Lung (tissue), 11 donors: ENCODE measurements at regions not wholly inside any gene's neighbourhood (a gene's known extent, or its start where the extent isn't known, plus 50 kb on each side); places are given as distances from the start of the nearest gene placed in this dataset.
"Not testable (repeated sequence)": the region's sequence is repeated elsewhere in the genome, so short reads cannot be mapped to it uniquely, and the experiment has no call there.

Experiments
- ATAC-seq: fragments of 200-7000 bp; cut with Tn5 transposase; one replicate; pipeline ENCODE4 v1.9.1; 2020; ENCODE audit warnings: moderate number of reproducible peaks; ENCODE audit not compliant: insufficient read depth, low FRiP score
- DNase-seq, 3 donors: peaks; one replicate each; pipeline ENCODE4 v3.0.0-alpha.2; 2013 to 2017
- H3K27ac ChIP-seq, 2 donors: one replicate each; pipeline ENCODE4 v1.5.1; 2013; ENCODE audit warnings: mild to moderate bottlenecking in 2 of 2, moderate library complexity in 2 of 2, control low read depth in 1 of 2, inconsistent platforms in 1 of 2, low read depth in 1 of 2, low read length in 1 of 2
- H3K27me3 ChIP-seq, 3 donors: one replicate each; pipeline ENCODE4 v1.5.1; 2013; ENCODE audit warnings: low read length in 2 of 3; ENCODE audit not compliant: control insufficient read depth in 3 of 3, insufficient read depth in 3 of 3
- H3K36me3 ChIP-seq, 4 donors: one replicate each; pipeline ENCODE4 v1.5.1; 2013; ENCODE audit warnings: low read length in 4 of 4, mild to moderate bottlenecking in 1 of 4, moderate library complexity in 1 of 4; ENCODE audit not compliant: control insufficient read depth in 4 of 4, insufficient read depth in 4 of 4
- H3K4me1 ChIP-seq, 5 donors: one replicate each; pipeline ENCODE4 v1.5.1; 2013; ENCODE audit warnings: low read length in 5 of 5, mild to moderate bottlenecking in 2 of 5, moderate library complexity in 1 of 5; ENCODE audit not compliant: control insufficient read depth in 5 of 5, insufficient read depth in 5 of 5
- H3K4me3 ChIP-seq: one replicate; pipeline ENCODE4 v1.5.1; 2013; ENCODE audit warnings: mild to moderate bottlenecking, control low read depth, moderate library complexity
- H3K9ac ChIP-seq, 2 donors: one replicate each; pipeline ENCODE4 v1.5.1; 2013; ENCODE audit warnings: low read length in 2 of 2, control low read depth in 1 of 2; ENCODE audit not compliant: insufficient read depth in 1 of 2
- H3K9me3 ChIP-seq, 4 donors: one replicate each; pipeline ENCODE4 v1.5.1; 2013; ENCODE audit warnings: low read length in 3 of 4, mild to moderate bottlenecking in 1 of 4, moderate library complexity in 1 of 4; ENCODE audit not compliant: control insufficient read depth in 4 of 4, insufficient read depth in 3 of 4
- WGBS, 2 donors: extraction: QIAGEN DNeasy Blood & Tissue Kit; methylation state at CpG; one replicate each; pipeline ENCODE4 v1.1.7; 2013; 5-methylcytosine and 5-hydroxymethylcytosine counted together
- TF ChIP-seq, protein P1 (sequence below): IDR thresholded peaks from 2 replicates; pipeline ENCODE4 v1.5.1; 2012; ENCODE audit warnings: mild to moderate bottlenecking; ENCODE audit errors: control extremely low read depth, extremely low read depth
- donor health status: control.
- donor health status: control.
- donor health status: Bipolar disorder and iron deficiency.
- donor health status: healthy.
- donor health status: DM: yes; HTN: yes; CAD: no.

DNA sequence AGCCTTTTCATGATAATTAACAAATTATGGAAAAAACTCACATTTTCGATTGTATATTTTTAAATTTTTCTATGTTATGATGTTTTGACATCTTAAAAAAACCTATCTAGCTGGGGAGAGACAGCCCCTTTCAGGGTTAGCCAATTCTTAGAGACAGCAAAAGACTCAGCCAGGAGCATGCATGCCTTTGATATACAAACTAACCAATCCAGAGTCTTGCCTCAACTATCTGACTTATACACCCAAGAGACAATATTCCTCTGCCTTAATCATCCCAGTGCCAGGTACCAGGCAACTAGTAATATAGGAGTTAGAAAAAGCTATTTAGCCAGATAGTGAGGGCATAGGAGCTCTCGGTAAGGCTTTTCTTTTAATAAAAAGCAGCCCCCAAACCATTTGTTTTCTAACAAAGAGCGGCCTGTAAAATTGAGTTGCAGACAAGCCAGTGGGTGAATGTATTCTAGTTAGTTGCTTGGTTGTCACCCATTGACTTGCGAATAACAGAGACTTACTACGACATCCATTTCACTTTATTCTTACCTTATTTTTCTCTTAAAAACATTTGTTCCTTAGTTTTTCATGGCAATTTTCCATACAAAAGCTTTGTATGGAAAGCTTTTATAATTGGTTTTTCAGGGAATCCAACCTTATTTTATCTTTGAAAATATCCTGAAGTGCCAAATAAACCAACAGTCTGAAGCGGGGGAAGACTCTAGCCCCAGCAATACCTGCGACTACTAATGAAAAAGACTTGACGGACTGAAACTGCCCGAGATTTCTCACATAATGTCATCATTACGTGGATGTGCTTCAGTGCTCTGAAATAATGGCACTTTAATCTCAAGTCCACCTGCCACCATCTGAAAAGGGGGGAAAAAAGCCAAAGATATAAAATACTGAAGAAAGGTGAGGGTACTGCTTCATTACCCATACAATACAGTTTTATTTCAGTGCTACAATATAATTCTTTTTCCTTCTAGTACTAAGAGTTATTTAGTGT is 64.6 kb upstream of the ATP2C1 start:
- TF ChIP-seq, protein P1, sequence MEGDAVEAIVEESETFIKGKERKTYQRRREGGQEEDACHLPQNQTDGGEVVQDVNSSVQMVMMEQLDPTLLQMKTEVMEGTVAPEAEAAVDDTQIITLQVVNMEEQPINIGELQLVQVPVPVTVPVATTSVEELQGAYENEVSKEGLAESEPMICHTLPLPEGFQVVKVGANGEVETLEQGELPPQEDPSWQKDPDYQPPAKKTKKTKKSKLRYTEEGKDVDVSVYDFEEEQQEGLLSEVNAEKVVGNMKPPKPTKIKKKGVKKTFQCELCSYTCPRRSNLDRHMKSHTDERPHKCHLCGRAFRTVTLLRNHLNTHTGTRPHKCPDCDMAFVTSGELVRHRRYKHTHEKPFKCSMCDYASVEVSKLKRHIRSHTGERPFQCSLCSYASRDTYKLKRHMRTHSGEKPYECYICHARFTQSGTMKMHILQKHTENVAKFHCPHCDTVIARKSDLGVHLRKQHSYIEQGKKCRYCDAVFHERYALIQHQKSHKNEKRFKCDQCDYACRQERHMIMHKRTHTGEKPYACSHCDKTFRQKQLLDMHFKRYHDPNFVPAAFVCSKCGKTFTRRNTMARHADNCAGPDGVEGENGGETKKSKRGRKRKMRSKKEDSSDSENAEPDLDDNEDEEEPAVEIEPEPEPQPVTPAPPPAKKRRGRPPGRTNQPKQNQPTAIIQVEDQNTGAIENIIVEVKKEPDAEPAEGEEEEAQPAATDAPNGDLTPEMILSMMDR, result no peak
- no peak for ATAC-seq
- 89 to 92% methylated on average over 10 of the region's 10 CpGs for WGBS, 2 donors

DNA sequence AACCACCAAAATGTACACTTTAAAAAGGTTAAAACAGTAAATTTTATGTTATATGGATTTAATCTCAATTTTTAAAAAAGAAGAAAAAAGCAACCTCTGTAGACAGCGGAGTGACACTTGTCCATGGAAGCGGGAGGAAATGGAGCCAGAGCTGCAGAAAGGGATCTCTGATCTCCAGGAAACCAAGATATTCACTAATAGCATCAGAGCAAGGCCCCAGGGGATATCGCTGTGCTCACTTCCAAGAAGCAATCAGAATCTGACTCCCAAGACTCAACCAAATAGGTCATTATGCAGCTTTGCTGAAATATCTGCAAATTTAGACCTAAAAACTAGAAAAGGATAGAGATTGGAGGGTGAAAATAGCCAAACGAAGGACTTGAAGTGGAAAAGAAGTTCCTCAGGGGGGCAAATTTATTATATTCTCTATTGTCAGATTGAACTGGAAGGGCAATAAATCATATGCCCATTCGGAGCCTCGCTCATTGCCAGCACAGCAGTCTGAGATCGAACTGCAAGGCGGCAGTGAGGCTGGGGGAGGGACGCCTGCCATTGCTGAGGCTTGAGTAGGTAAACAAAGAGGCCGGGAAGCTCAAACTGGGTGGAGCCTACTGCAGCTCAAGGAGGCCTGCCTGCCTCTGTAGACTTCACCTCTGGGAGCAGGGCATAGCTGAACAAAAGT is 62.0 kb upstream of the ATP2C1 start:
- TF ChIP-seq, protein P1, result no peak
- H3K36me3 ChIP-seq, result no peaks in the 10 kb centered on the region
- H3K9me3 ChIP-seq, result no peaks in the 10 kb centered on the region
- H3K4me1 ChIP-seq, result peaks cover 0 to 1% (median 0%) of the 10 kb centered on the region in 5 donors
- H3K9ac ChIP-seq, result no peak overlapping the region
- WGBS, 2 donors, result 53 to 70% methylated on average over 10 of the region's 10 CpGs
- ATAC-seq (no peak), DNase-seq (no peak)
- no peaks in the 10 kb centered on the region for H3K27me3 ChIP-seq
- no peak overlapping the region for H3K27ac ChIP-seq
- H3K4me3 ChIP-seq, result no peak overlapping the region

More for the DNA sequence above, 64.6 kb upstream of the ATP2C1 start:
- Histone ChIP-seq H3K27ac (no peak overlapping the region), H3K27me3 (no peaks in the 10 kb centered on the region), H3K9ac (no peak overlapping the region), H3K4me3 (no peak overlapping the region), H3K36me3 (no peaks in the 10 kb centered on the region), H3K4me1 (peaks cover 0 to 11% (median 3%) of the 10 kb centered on the region in 5 donors), H3K9me3 (no peaks in the 10 kb centered on the region)
- no peak for DNase-seq

DNA sequence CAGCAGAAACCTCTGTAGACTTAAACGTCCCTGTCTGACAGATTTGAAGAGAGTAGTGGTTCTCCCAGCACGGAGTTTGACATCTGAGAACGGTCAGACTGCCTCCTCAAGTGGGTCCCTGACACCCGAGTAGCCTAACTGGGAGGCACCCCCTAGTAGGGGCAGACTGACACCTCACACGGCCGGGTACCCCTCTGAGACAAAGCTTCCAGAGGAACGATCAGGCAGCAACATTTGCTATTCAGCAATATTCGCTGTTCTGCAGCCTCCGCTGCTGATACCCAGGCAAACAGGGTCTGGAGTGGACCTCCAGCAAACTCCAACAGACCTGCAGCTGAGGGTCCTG is 61.5 kb upstream of the ATP2C1 start:
- not testable (repeated sequence) for H3K9ac ChIP-seq, H3K27ac ChIP-seq
- 47 to 61% methylated on average over 6 to 7 of the region's 9 CpGs for WGBS, 2 donors

DNA sequence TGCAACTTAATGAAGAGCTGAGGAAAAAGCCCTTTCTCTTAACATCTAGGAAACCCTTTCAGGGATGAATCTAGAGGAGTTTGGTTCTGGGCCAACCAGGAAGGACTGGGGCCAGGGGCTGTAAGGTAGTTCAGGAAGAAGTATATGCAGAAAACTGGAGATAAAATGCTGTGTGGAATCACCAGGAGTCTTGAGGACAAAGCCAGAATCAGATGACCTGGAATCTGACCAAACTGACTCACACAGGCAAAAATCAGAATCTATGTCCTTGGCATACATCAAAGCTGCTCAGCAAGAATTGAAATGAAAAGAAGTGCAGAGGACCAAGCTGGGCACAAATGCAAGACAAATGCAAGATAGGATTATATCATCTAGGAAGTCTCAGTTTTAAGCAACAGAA is 59.4 kb upstream of the ATP2C1 start:
- peaks cover 0 to 5% (median 2%) of the 10 kb centered on the region in 5 donors for H3K4me1 ChIP-seq
- H3K27ac ChIP-seq, result no peak overlapping the region
- TF ChIP-seq, protein P1, result no peak
- no peaks in the 10 kb centered on the region for H3K9me3 ChIP-seq
- H3K27me3 ChIP-seq, result no peaks in the 10 kb centered on the region
- no peak for ATAC-seq
- no peaks in the 10 kb centered on the region for H3K36me3 ChIP-seq
- no peak overlapping the region for H3K4me3 ChIP-seq
- no peak overlapping the region for H3K9ac ChIP-seq
- DNase-seq, result no peak

More for the DNA sequence above, 61.5 kb upstream of the ATP2C1 start:
- H3K4me3 ChIP-seq, H3K4me1 ChIP-seq, H3K9me3 ChIP-seq, DNase-seq, ATAC-seq, H3K36me3 ChIP-seq, H3K27me3 ChIP-seq: not testable (repeated sequence)
